ENCODE measurements at regions not wholly inside any gene's neighbourhood (a gene's known extent, or its start where the extent isn't known, plus 50 kb on each side); places are given as distances from the start of the nearest gene placed in this dataset.

DNA sequence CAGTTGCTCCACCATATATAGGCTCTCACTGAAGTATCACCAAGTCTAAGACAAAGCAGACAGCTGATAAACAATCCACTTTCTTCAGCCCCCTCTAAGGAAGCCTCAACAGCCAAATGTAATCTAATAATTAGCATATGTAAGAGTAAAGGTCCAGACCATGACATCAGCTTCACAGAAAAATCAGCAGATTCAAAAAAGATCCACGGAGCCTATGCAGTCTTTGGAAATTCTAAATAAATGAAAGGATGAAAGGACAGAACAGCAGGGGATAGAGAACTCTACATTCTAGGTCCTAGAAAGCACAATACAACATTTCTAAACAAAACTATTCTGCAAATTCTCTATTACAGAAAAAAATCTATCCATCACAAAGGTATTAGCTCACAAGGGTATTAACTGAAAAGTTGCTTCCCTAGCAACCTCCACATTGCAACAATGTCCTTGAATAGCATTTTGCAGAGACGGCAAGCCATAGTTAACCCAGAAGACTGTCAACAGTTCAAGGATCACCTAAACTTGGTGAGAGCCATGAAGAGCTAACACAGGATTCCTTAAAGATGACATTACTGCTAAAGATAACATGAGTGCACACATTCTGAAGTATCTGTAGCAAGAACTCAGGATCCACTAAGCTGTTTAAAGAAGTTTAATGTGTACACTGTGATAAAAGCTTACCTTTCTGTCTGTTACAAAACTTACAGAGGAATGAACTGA is 74.3 kb downstream of the SIPA1L2 start:
- H4K5ac ChIP-seq (ENCODE audit: insufficient read length, low read depth, low read length) = no peak overlapping the region
- H3K79me2 ChIP-seq (ENCODE audit: insufficient read depth, low read length) = no peaks in the 10 kb centered on the region
- H2AFZ ChIP-seq (ENCODE audit: low read length) = no peak overlapping the region
- Mint-ChIP-seq H3K4me1 (peaks cover 68 to 74% of the 10 kb centered on the region in 2 experiments), H3K4me3 (no peak overlapping the region), H3K27ac (no peak overlapping the region; a peak in 2 of 7 replicates), H3K9me3 (no peaks in the 10 kb centered on the region), H3K36me3 (ENCODE audit: insufficient read depth in 1 of 3, low read depth in 3 of 3) (no peaks in the 10 kb centered on the region; a peak in 1 of 7 replicates), H3K27me3 (ENCODE audit: low read depth) (no peaks in the 10 kb centered on the region; the same call in none of the 2 replicates)
- no peaks in the 10 kb centered on the region for H3K79me1 ChIP-seq (ENCODE audit: insufficient read depth, low read depth, low read length, poor library complexity, severe bottlenecking)
- no peak overlapping the region for H3K23ac ChIP-seq (ENCODE audit: insufficient read length, low read depth, low read length)
- H3K14ac ChIP-seq (ENCODE audit: insufficient read depth, low read length) = no peak overlapping the region
- H2AK5ac ChIP-seq (ENCODE audit: insufficient read length, low read length) = no peak overlapping the region
- H2BK12ac ChIP-seq (ENCODE audit: insufficient read length, low read depth, low read length) = no peak overlapping the region
- no peak overlapping the region for H4K8ac ChIP-seq (replicated peaks; ENCODE audit: insufficient read length, low read depth, low read length)
- no peaks in the 10 kb centered on the region for H3K23me2 ChIP-seq (ENCODE audit: insufficient read length, low read depth, low read length, poor library complexity, severe bottlenecking)
- no peak overlapping the region for H2BK20ac ChIP-seq (ENCODE audit: low read depth, low read length, poor library complexity, severe bottlenecking)
- TF ChIP-seq, protein P1, sequence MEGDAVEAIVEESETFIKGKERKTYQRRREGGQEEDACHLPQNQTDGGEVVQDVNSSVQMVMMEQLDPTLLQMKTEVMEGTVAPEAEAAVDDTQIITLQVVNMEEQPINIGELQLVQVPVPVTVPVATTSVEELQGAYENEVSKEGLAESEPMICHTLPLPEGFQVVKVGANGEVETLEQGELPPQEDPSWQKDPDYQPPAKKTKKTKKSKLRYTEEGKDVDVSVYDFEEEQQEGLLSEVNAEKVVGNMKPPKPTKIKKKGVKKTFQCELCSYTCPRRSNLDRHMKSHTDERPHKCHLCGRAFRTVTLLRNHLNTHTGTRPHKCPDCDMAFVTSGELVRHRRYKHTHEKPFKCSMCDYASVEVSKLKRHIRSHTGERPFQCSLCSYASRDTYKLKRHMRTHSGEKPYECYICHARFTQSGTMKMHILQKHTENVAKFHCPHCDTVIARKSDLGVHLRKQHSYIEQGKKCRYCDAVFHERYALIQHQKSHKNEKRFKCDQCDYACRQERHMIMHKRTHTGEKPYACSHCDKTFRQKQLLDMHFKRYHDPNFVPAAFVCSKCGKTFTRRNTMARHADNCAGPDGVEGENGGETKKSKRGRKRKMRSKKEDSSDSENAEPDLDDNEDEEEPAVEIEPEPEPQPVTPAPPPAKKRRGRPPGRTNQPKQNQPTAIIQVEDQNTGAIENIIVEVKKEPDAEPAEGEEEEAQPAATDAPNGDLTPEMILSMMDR (conservative IDR thresholded peaks at IDR 0.05) = no peak
- no peak overlapping the region for H3K56ac ChIP-seq (ENCODE audit: insufficient read length, low read depth, low read length)
- no peak overlapping the region for H3K18ac ChIP-seq (ENCODE audit: insufficient read length, low read depth, low read length)
- no peak overlapping the region for H3K4me2 ChIP-seq (ENCODE audit: insufficient read depth, insufficient read length, low read length)
- H3K9me3 ChIP-seq (ENCODE audit: control insufficient read depth, low read depth, low read length) = no peaks in the 10 kb centered on the region
- no peak overlapping the region for H2BK120ac ChIP-seq (ENCODE audit: low read depth, low read length, poor library complexity, severe bottlenecking)
- no CpG with 5 or more reads among the region's 2 CpGs for WGBS (ENCODE audit: extremely low coverage, insufficient read length, low lambda C conversion rate)
- H4K91ac ChIP-seq (ENCODE audit: insufficient read length, low read depth, low read length) = no peak overlapping the region
- no peak overlapping the region for H2BK5ac ChIP-seq (ENCODE audit: insufficient read length, low read length)
- no peak overlapping the region for H3K4ac ChIP-seq (ENCODE audit: low read depth, low read length)
- DNase-seq = no peak
- H4K20me1 ChIP-seq (ENCODE audit: control insufficient read depth, insufficient read depth, insufficient read length) = no peaks in the 10 kb centered on the region
- no peaks in the 10 kb centered on the region for H3K27me3 ChIP-seq (ENCODE audit: insufficient read depth, low read length)
- no peak overlapping the region for H3T11ph ChIP-seq (ENCODE audit: low read length)
- H3K27ac ChIP-seq (ENCODE audit: insufficient read length, low read depth, low read length) = no peak overlapping the region
- H2BK15ac ChIP-seq (ENCODE audit: low read depth, low read length) = no peak overlapping the region
- H3K4me1 ChIP-seq (ENCODE audit: insufficient read depth, low read length) = peaks cover 15% of the 10 kb centered on the region
- H3K9ac ChIP-seq (ENCODE audit: extremely low read depth, insufficient read length, low read length) = no peak overlapping the region
